Psoas muscle (tissue), 7 donors: ENCODE measurements at regions not wholly inside any gene's neighbourhood (a gene's known extent, or its start where the extent isn't known, plus 50 kb on each side); places are given as distances from the start of the nearest gene placed in this dataset.

Experiments
- ATAC-seq, 4 donors: fragments of 200-7000 bp; cut with Tn5 transposase; one replicate each; pipeline ENCODE4 v1.9.1; 2020; ENCODE audit warnings: moderate library complexity in 3 of 4, mild to moderate bottlenecking in 2 of 4
- DNase-seq, 2 donors: peaks; one replicate each; pipeline ENCODE4 v3.0.0-alpha.2; 2020
- H3K27ac ChIP-seq: fragments of 200-600 bp; one replicate; pipeline ENCODE4 v1.8.0; 2022
- H3K27me3 ChIP-seq, 3 donors: fragments of 200-600 bp in 1 of 3; one replicate each; pipeline versions ENCODE4 v1.6.1 to v1.8.0; 2013 to 2022; ENCODE audit warnings: low read length in 2 of 3, mild to moderate bottlenecking in 2 of 3, moderate library complexity in 1 of 3; ENCODE audit not compliant: insufficient read depth in 3 of 3
- H3K36me3 ChIP-seq, 2 donors: fragments of 200-600 bp in 1 of 2; one replicate each; pipeline versions ENCODE4 v1.6.1 to v1.8.0; 2013 to 2022; ENCODE audit warnings: low read depth in 1 of 2, mild to moderate bottlenecking in 1 of 2, moderate library complexity in 1 of 2; ENCODE audit not compliant: insufficient read depth in 1 of 2
- H3K4me1 ChIP-seq: fragments of 200-600 bp; one replicate; pipeline ENCODE4 v1.8.0; 2022
- H3K4me3 ChIP-seq: fragments of 200-600 bp; one replicate; pipeline ENCODE4 v1.8.0; 2022; ENCODE audit warnings: mild to moderate bottlenecking
- H3K9me3 ChIP-seq: fragments of 200-600 bp; one replicate; pipeline ENCODE4 v1.8.0; 2022
- WGBS, 3 donors: extraction: QIAGEN DNeasy Blood & Tissue Kit; methylation state at CpG; one replicate each; pipeline versions ENCODE4 v1.1.6 to v1.1.7; 2013; 5-methylcytosine and 5-hydroxymethylcytosine counted together
- intact Hi-C, 2 donors: fragments of 100-400 bp; cut with DNase I; formaldehyde crosslinking; loops; one replicate each; pipeline versions ENCODE4 v1.11.0 to v1.14.2; 2022
- TF ChIP-seq, protein P1 (sequence below): fragments of 200-600 bp; IDR thresholded peaks from one replicate; pipeline ENCODE4 v1.8.0; 2022; ENCODE audit warnings: antibody characterized with exemption
- donor health status: healthy with polysubstance abuse.
- donor health status: DM: no; HTN: no; CAD: no; lungs with moderate emphysema.
- donor health status: Bipolar disorder and iron deficiency.
- donor health status: healthy.
- donor health status: DM: yes; HTN: yes; CAD: no.
- donor health status: DM: no; HTN: no; CAD: no.
- donor health status: DM: yes; HTN: yes; CAD: no.

DNA sequence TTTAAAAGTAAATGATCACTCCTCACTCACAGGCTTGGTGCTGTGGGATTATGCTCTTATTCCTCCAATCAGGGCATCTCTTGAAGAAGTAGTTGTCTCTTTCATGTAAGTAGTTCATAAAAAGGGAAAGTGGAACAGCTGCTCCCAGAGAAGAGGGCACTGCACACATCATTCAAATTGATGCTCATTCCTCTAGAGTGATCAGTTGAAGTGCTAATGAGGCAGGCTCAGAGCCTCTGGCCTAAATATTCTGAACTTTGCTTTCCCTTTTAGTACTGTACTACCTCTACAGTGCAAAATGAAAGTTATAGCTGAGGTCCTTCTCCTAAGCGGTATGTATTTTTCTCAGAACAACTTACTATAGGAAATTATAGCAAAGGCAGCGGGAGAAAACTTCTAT, 1453.1 kb downstream of the ARAP2 start:
- intact Hi-C loops, result no loop called here
- no peaks in the 10 kb centered on the region for H3K4me1 ChIP-seq
- TF ChIP-seq, protein P1, sequence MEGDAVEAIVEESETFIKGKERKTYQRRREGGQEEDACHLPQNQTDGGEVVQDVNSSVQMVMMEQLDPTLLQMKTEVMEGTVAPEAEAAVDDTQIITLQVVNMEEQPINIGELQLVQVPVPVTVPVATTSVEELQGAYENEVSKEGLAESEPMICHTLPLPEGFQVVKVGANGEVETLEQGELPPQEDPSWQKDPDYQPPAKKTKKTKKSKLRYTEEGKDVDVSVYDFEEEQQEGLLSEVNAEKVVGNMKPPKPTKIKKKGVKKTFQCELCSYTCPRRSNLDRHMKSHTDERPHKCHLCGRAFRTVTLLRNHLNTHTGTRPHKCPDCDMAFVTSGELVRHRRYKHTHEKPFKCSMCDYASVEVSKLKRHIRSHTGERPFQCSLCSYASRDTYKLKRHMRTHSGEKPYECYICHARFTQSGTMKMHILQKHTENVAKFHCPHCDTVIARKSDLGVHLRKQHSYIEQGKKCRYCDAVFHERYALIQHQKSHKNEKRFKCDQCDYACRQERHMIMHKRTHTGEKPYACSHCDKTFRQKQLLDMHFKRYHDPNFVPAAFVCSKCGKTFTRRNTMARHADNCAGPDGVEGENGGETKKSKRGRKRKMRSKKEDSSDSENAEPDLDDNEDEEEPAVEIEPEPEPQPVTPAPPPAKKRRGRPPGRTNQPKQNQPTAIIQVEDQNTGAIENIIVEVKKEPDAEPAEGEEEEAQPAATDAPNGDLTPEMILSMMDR, result no peak
- H3K36me3 ChIP-seq, result no peaks in the 10 kb centered on the region
- ATAC-seq (no peak), DNase-seq (no peak)
- H3K27ac ChIP-seq, result no peak overlapping the region
- no peaks in the 10 kb centered on the region for H3K9me3 ChIP-seq
- 76 to 86% (median 83%) methylated on average over 2 of the region's 2 CpGs for WGBS, 3 donors
- no peak overlapping the region for H3K4me3 ChIP-seq
- H3K27me3 ChIP-seq, result no peaks in the 10 kb centered on the region

DNA sequence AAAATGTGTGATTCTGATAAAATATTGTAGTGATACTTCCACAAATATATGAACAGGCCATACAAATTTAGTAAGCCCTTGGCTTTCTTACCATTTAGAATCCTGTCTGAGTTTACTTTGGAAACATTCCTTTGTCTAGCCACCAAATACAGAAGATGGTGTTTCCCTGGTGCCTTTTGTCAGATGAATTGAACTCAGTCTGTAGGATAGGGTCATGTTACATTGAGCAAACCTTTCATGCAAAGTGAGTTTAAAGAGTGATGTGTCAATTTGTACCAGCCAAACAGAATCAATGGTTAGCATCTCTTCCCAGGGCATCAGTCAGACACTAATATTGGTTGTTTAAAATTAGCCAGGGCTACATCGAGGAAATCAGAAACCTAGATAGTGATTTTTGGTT, 1443.4 kb downstream of the ARAP2 start:
- TF ChIP-seq, protein P1, result no peak
- intact Hi-C loops, result no loop called here
- no peaks in the 10 kb centered on the region for H3K27me3 ChIP-seq
- H3K9me3 ChIP-seq, result no peaks in the 10 kb centered on the region
- H3K27ac ChIP-seq, result no peak overlapping the region
- no peaks in the 10 kb centered on the region for H3K36me3 ChIP-seq
- H3K4me3 ChIP-seq, result no peak overlapping the region
- no peak for DNase-seq
- ATAC-seq, result no peak
- WGBS, 3 donors, result 86 to 96% (median 89%) methylated on average over 1 of the region's 1 CpG
- H3K4me1 ChIP-seq, result no peaks in the 10 kb centered on the region

DNA sequence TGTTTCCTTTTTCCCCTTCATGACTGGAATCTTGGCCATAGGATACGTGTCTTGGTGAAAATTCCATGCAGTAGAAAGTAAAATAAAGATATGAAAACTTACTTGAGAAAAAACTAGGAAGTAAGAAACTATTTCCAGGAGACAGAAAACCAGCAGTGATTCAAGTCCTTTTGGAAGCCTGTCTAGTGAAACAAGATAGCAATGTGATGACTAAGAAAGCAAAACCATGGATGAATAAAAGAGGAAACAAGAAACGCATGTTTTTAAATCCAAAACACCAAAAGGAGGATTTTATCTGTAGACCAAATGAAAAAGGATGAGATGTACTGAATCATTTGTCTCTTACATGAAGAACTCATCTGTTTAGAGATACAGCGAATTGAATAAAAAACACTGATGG, 1430.0 kb downstream of the ARAP2 start:
- TF ChIP-seq, protein P1, result no peak
- no peak overlapping the region for H3K4me3 ChIP-seq
- H3K27ac ChIP-seq, result no peak overlapping the region
- no peaks in the 10 kb centered on the region for H3K9me3 ChIP-seq
- H3K4me1 ChIP-seq, result no peaks in the 10 kb centered on the region
- no peaks in the 10 kb centered on the region for H3K36me3 ChIP-seq
- intact Hi-C loops, result no loop called here
- 67 to 79% (median 77%) methylated on average over 3 of the region's 3 CpGs for WGBS, 3 donors
- H3K27me3 ChIP-seq, result no peaks in the 10 kb centered on the region
- no peak for ATAC-seq
- DNase-seq, result no peak

DNA sequence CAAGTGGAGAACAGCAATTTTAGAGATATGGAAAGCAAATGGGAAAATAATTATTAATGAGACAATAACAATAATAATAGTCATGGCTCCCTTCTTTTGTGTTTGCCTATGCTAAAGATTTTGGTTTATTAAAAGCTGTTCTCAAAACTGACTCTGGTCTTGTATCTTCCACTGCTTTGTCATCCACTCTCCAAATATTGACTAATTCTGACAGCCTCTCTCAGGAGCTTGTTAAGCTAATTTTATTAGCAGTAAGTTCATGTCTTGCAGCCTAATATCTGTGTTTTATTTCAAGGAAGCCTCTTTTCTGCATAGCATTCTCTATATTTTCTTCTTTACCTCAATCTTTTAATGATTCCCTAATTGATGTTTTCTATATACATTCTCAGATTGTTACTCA, 1419.8 kb downstream of the ARAP2 start:
- Histone ChIP-seq H3K27me3 (no peaks in the 10 kb centered on the region), H3K4me3 (no peak overlapping the region), H3K4me1 (no peaks in the 10 kb centered on the region), H3K36me3 (no peaks in the 10 kb centered on the region), H3K9me3 (no peaks in the 10 kb centered on the region), H3K27ac (no peak overlapping the region)
- ATAC-seq, result no peak
- TF ChIP-seq, protein P1, result no peak
- no peak for DNase-seq
- intact Hi-C loops, result no loop called here

DNA sequence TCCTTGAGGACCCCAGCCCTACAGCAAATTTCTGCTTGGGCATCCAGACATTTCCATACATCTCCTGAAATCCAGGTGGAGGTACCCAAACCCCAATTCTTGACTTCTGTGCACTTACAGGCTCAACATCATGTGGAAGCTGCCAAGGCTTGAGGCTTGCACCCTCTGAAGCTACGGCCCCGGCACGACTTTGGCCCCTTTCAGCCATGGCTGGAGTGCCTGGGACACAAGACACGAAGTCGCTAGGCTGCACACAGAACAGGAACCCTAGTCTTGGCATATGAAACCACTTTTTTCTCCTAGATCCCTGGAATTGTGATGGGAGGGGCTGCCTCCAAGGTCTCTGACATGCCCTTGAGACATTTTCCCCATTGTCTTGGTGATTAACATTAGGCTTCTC, 1417.7 kb downstream of the ARAP2 start:
- Histone ChIP-seq H3K4me1 (no peaks in the 10 kb centered on the region), H3K4me3 (no peak overlapping the region), H3K36me3 (no peaks in the 10 kb centered on the region), H3K27me3 (no peaks in the 10 kb centered on the region), H3K9me3 (no peaks in the 10 kb centered on the region), H3K27ac (no peak overlapping the region)
- intact Hi-C loops, result no loop called here
- 90 to 94% (median 93%) methylated on average over 5 of the region's 5 CpGs for WGBS, 3 donors
- no peak for ATAC-seq
- no peak for DNase-seq
- TF ChIP-seq, protein P1, result no peak
